ENCODE measurements at regions not wholly inside any gene's neighbourhood (a gene's known extent, or its start where the extent isn't known, plus 50 kb on each side); places are given as distances from the start of the nearest gene placed in this dataset.

DNA sequence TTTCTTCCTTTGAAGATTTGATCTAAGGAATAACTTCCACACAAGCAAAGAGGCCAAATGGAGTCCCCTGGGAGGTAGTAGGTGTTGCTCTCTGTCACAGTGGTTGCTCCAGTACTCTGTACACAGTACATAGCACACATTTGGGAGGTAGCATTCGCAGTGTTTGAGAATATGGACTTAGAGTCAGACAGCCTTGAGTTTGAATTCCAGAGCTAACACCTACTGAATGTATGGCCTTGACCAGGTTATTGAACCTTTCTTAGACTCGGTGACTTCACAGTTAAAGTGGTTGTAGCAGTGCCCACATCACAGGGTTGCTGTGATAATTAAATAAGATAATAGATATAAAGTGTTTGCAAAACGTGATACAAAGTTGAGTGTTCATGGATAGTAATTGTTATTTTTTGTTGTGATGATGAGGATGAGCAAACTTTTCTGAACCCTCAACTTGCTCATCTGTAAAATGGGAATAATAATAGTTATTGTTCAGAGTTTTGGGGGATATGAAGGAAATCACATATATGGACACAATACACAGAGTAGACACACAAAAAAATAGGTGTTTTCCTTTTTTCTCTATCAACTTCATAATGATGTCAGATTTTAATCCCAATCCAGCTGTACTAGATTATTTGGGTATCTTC lies 271.6 kb upstream of the CRY1 start:
- TF ChIP-seq RAD21 (IDR thresholded peaks at IDR 0.05; ENCODE audit: low read depth) (no peak), TAF1 (IDR thresholded peaks at IDR 0.05; ENCODE audit: low read depth) (no peak), NFIC (IDR thresholded peaks at IDR 0.05) (no peak), REST (IDR thresholded peaks at IDR 0.05; ENCODE audit: low read depth) (no peak), EGR1 (IDR thresholded peaks at IDR 0.05) (no peak), CREB1 (IDR thresholded peaks at IDR 0.05; ENCODE audit: low read depth) (no peak), FOXM1 (IDR thresholded peaks at IDR 0.05; ENCODE audit: borderline replicate concordance, low read depth) (no peak)

Data from Ishikawa (cell line).